NCI-H1048 (cell line): ENCODE measurements at regions not wholly inside any gene's neighbourhood (a gene's known extent, or its start where the extent isn't known, plus 50 kb on each side); places are given as distances from the start of the nearest gene placed in this dataset.
"Not testable (repeated sequence)": the region's sequence is repeated elsewhere in the genome, so short reads cannot be mapped to it uniquely, and the experiment has no call there.

Source experiments
- DNase-seq: peaks from one replicate; lab custom pipeline; 2025; lab: John Stamatoyannopoulos, UW

DNA sequence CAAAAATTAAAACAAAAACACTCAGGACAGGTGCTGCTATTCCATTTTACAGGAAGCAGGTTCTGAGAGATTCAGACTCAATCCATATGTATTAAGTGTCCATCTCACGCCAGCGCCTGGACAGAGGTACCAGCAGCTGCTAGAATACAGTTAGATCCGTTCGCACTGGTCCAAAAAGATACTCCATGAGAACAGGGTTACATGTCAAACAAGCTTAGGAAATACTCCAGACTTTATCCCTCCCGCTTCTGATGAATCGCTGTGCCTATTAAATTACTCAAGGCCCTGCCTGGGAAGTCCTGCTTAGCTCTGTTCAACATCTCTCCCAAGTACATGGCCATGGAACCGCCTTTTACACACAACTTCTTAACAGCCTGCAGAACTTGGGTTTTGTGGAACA is 50.2 kb upstream of the SLC35C1 start:
- no peak for DNase-seq

DNA sequence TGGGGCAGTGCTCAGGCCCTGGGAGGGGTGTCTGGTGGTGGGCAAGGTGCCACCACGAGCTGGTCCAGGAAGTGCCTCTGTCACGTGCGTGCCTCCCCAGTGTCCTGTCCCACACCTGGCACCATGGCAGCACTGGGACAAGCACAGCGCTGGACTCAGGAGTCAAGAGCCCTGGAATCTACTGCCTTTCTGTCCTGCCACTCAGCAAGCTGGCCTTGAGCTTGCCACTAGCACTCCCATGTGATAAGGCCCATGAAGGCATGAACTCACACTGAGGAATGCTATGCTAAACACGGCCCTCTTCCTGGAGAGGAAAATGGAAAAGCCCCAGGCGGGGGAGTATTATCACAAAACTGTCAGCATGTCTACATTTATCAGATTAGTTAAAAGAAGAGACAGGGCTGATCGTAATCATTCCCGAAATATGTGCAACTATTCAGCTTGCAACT is 50.7 kb upstream of the SLC35C1 start:
- DNase-seq: peak; percentile 59

- DNase-seq: no peak
Observed at GRCh38 chr11:45752106-45752505, 52.8 kb upstream of the SLC35C1 start.

- DNase-seq: no peak
Observed at GRCh38 chr11:45751430-45751829, 53.5 kb upstream of the SLC35C1 start.

DNA sequence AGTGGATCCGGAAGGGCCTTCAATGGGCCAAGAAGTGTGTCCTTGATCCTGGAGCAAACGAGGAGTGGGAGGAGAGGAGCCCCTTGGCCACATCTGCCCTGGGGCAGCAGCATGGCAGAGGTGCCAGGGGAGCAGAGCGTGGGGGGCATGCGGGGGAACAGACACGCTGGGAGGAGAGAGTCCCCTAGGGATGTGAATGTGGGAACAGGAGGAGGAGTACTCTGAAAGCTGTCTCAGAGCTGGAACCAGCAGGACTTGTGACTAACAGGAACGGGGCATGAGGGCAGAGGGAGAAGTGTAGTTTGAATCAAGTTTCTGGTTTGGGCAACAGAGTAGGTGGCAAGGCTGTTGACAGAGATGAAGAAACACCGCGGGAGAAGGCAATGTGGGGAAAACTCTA is 54.5 kb upstream of the SLC35C1 start:
- no peak for DNase-seq

- DNase-seq: no peak
Observed at GRCh38 chr11:45748801-45749200, 56.1 kb upstream of the SLC35C1 start.

DNA sequence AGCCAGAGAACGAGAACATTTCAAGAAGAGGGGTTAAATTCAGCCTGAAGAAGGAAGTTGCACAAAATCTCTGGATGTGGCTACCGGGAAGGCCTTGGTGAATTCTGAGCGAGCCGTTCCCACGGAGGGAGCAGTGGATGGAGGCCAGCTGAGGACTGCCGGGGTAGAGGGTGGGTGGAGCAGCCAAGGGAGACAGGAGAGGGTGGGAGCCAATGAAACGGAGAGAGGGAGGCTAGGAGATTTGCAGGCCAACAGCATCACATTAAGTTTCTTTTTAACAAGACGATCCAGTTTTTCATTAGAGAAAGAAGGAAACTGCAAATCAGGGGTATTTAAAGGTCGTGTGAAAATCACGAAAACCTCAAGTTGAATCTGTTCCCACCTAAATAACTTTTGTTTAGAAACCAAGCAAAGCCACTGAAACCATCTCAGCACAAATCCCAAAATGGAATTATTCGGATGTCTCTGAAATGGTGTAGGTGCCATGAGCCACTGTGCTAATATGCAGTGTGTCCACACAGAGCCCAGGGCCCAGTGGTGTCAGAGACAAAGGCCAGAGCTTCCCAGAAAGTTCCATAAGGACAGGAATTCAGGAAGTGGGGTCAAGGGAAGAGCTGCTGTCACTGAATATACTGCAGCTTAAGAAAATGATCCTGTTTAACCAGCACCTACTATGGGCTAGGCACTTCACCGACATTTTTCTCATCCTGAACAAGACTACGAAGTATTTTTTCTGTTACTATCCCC is 59.7 kb upstream of the SLC35C1 start:
- no peak for DNase-seq

DNA sequence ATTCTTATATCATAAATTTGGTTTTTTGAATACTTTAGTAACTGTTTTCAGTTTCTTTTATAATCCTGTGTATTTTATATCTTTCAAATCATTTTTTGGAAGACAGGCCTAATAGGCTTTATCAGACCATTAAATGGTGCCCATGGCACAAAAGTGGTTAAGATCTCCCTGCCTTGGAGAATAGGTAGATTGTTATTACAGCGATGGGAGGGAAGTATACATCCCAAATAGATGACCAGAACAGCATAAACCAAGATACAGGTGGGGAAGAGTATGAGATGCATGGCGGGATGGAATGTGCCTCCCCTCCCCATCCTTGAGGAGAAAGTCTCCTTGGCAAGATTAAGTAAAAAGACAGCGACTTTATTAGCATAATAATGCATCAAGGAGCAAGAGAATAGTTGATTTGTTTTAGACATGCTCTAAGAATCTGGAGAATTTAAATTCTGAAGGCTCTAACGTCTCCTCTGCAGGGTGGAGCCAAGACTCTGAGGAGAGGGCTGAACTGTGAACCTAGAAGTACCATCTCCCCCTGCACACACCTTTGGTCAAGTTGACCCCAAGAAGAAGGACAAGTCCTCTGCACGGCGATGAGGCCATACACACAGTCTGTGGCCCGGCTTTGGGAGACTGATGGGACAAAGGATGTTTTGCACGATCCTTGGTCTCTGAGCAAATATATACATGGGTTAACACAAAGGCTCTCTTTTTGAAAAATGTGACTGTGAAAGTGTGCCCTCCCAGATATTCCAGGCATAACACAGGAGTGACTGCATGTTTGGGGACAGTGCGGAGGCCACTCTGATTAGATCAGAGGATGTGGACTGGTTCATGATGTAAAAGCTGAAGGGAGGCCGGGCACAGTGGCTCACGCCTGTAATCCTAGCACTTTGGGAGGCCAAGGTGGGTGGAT is 61.1 kb upstream of the SLC35C1 start:
- no peak for DNase-seq

DNA sequence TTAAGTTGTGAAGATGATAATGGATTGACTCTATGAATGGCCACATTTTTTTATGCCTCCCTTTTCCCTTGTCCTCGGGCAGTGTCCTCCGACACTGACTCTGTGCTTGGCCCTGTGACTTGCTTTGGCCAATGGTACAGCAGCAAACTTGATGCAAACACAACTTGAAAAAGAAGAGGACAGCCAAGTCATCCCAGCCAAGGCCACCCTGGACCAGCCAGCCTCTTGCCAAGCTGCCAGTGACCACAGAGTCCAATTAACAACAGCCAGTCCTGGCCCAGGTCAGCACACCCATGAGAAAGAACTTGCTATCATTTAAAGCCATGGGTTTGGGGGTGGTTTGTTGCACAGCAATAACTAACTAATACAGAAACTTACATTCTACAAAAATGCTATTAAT is 63.4 kb upstream of the SLC35C1 start:
- DNase-seq: no peak

GRCh38 chr11:45741032-45741431 is 63.9 kb upstream of the SLC35C1 start:
- DNase-seq: no peak

DNA sequence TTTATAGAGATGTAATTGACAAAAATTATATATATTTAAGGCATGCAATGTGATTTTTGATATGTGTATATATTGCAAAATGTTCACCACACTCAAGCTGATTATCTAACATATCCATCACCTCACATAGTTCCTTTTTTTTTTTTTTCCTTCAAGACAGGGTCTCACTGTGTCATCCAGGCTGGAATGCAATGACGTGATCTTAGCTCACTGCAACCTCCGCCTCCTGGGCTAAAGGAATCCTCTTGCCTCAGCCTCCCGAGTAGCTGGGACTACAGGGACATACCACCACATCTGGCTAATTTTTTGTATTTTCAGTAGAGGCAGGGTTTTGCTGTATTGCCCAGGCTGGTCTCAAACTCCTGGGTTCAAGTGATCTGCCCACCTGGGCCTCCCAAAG is 65.1 kb upstream of the SLC35C1 start:
- DNase-seq: no peak

DNA sequence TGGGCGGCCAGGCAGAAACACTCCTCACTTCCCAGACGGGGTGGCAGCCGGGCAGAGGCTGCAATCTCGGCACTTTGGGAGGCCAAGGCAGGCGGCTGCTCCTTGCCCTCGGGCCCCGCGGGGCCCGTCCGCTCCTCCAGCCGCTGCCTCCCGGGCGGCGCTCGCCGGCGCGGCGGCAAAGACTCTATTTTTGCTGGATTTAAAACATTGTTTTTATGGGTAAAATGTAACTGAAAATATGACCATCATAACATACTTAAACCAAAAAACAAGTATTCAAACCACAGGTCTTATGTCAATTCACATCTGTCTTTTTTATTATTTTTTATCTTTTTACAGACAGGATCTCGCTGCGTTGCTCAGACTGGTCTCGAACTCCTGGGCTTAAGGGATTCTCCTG is 65.9 kb upstream of the SLC35C1 start:
- DNase-seq: not testable (repeated sequence)

DNA sequence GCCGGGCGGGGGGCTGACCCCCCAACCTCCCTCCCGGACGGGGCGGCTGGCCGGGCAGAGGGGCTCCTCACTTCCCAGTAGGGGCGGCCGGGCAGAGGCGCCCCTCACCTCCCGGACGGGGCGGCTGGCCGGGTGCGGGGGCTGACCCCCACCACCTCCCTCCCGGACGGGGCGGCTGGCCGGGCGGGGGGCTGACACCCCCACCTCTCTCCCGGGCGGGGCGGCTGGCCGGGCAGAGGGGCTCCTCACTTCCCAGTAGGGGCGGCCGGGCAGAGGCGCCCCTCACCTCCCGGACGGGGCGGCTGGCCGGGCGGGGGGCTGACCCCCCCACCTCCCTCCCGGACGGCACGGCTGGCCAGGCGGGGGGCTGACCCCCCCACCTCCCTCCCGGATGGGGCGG is 66.8 kb upstream of the SLC35C1 start:
- DNase-seq: not testable (repeated sequence)

DNA sequence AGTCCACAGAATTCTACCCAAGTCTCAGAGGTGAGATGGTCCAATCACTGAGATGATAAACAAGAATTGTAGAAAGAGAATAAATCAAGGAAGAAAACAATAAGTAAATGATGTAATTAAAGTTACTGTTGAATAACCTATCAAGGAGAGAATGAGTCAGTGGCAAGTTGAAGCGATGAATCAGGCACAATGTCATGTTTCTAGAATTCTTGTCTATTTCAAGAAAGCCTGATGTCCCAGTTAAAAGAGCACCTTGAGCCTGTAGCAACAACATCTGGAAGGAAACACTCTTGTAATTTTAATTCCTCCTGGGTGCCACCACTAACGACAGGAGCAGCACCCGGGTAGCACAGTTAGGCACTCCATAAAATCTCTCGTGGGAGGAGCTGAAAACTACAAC is 67.9 kb upstream of the SLC35C1 start:
- no peak for DNase-seq

- no peak for DNase-seq
Observed at GRCh38 chr11:45736424-45736823, 68.5 kb upstream of the SLC35C1 start.

DNA sequence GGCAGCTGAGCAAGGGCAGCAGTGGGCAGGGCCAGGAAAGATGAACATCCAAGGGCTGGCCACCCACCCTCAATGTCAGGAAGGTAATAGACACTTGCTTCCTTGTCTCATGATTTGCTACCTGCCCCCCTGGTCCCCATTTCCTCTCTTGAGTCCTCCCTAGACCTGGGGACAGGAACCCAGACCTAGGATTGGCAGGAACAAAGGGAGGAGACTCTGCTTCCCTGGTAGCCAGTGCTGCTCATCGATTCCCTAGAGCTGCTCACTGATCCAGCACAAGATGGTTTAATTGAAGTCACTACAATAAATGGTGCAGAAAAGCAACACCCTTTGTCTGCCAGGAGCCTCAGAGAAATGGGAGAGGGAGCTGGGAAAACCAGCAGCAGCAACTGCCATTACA is 67.8 kb upstream of the CHST1 start:
- DNase-seq: no peak

GRCh38 chr11:45732343-45732742 is 66.9 kb upstream of the CHST1 start:
- DNase-seq: no peak

GRCh38 chr11:45731171-45731570 is 65.7 kb upstream of the CHST1 start:
- DNase-seq: not testable (repeated sequence)

GRCh38 chr11:45730014-45730413 is 64.6 kb upstream of the CHST1 start:
- no peak for DNase-seq

DNA sequence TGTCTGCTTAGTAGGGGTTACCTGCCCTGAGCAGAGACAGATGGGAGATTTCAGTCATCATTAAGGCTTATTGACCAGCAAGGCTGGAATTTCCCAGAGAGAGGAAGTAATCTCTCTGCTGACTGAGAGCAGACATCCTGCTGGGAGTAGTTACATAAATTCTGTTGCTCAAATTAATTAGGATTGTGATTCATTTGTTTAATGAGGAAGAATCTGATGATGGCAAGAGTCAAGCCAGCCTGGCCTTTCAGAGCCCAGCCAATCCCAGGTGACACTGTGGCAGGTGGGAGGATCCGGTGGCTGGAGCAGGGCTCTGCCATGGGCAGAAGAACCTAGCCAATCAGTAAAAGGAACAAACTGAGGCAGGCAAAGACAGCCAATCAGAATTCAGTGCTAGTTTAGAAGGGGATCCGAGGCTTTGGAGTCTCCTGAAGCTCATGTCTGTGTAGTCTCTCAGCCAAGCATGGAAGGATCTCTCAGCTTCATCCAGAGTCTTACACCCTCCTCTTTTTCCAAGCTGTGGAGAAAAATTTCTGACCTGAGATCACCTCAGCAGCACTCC is 61.2 kb upstream of the CHST1 start:
- no peak for DNase-seq

GRCh38 chr11:45725776-45726492 is 60.5 kb upstream of the CHST1 start:
- no peak for DNase-seq

DNA sequence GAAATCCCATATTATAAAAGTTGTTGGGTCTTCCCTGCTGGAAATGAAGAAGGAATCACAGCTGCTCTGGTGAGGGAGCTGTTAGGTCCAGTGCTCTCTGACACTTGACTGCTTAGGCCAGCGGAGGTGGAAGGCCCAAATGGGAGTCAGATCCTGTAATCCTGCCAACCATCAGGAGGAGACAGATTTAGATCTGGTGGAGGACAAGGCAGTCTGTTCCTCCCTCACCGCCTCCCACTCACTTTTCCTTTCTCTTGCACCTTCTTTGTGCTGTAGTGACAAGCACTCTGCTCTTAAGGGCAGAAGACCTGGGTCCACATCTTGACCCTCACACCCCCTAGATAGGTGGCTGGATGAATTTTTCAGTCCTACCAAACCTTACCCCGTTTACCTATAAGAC is 59.7 kb upstream of the CHST1 start:
- no peak for DNase-seq
